Ishikawa (cell line): ENCODE measurements at regions not wholly inside any gene's neighbourhood (a gene's known extent, or its start where the extent isn't known, plus 50 kb on each side); places are given as distances from the start of the nearest gene placed in this dataset.

ENCODE experiments used
- CEBPB ChIP-seq: IDR thresholded peaks from 2 replicates; pipeline ENCODE4 v1.6.1; 2012
- EGR1 ChIP-seq: IDR thresholded peaks from 2 replicates; pipeline ENCODE4 v1.6.1; 2012
- EP300 ChIP-seq: IDR thresholded peaks from 2 replicates; pipeline ENCODE4 v1.6.1; 2012; ENCODE audit warnings: borderline replicate concordance
- FOXM1 ChIP-seq: IDR thresholded peaks from 2 replicates; pipeline ENCODE4 v1.6.1; 2012; ENCODE audit warnings: low read depth, borderline replicate concordance
- MAX ChIP-seq: IDR thresholded peaks from 2 replicates; pipeline ENCODE4 v1.6.1; 2012
- NFIC ChIP-seq: IDR thresholded peaks from 2 replicates; pipeline ENCODE4 v1.6.1; 2012
- RAD21 ChIP-seq: IDR thresholded peaks from 2 replicates; pipeline ENCODE4 v1.6.1; 2012; ENCODE audit warnings: low read depth
- REST ChIP-seq: IDR thresholded peaks from 2 replicates; pipeline ENCODE4 v1.6.1; 2012; ENCODE audit warnings: low read depth, mild to moderate bottlenecking
- TAF1 ChIP-seq: IDR thresholded peaks from 2 replicates; pipeline ENCODE4 v1.6.1; 2012; ENCODE audit warnings: low read depth, mild to moderate bottlenecking
- TCF12 ChIP-seq: IDR thresholded peaks from 2 replicates; pipeline ENCODE4 v1.6.1; 2012; ENCODE audit warnings: low read depth
- YY1 ChIP-seq: IDR thresholded peaks from 2 replicates; pipeline ENCODE4 v1.6.1; 2012; ENCODE audit warnings: low read depth
- ZBTB7A ChIP-seq: IDR thresholded peaks from 2 replicates; pipeline ENCODE4 v1.6.1; 2012; ENCODE audit warnings: low read depth

GRCh38 chr3:72697717-72698116 lies 150.5 kb downstream of the SHQ1 start:
- TF ChIP-seq REST (no peak), YY1 (no peak), EP300 (no peak), MAX (no peak), FOXM1 (no peak), RAD21 (no peak), TAF1 (no peak), ZBTB7A (no peak), NFIC (no peak), EGR1 (no peak), TCF12 (no peak), CEBPB (no peak)
